Gastroesophageal sphincter (tissue), 3 donors: ENCODE measurements at regions not wholly inside any gene's neighbourhood (a gene's known extent, or its start where the extent isn't known, plus 50 kb on each side); places are given as distances from the start of the nearest gene placed in this dataset.

Source experiments
- EP300 ChIP-seq: sonication (generic); formaldehyde crosslinking; IDR thresholded peaks from one replicate; pipeline ENCODE4 v1.6.1; 2017; ENCODE audit warnings: antibody characterized with exemption, mild to moderate bottlenecking
- POLR2A ChIP-seq, 2 donors: fragments of 450-650 bp; IDR thresholded peaks; one replicate each; pipeline ENCODE4 v1.6.1; 2017; ENCODE audit warnings: antibody characterized with exemption in 2 of 2, mild to moderate bottlenecking in 2 of 2, moderate library complexity in 1 of 2
- POLR2AphosphoS5 ChIP-seq: sonication (generic); formaldehyde crosslinking; IDR thresholded peaks from one replicate; pipeline ENCODE4 v1.6.1; 2017; ENCODE audit warnings: antibody characterized with exemption
- TF ChIP-seq, protein P1 (sequence below), 4 experiments: fragments of 200-600 bp in 2 of 4; fragments of 450-650 bp in 2 of 4; sonication (generic) in 1 of 4; IDR thresholded peaks; one replicate each; pipeline ENCODE4 v1.5.1; 2017 to 2019; ENCODE audit warnings: antibody characterized with exemption in 4 of 4, mild to moderate bottlenecking in 2 of 4, moderate library complexity in 2 of 4

DNA sequence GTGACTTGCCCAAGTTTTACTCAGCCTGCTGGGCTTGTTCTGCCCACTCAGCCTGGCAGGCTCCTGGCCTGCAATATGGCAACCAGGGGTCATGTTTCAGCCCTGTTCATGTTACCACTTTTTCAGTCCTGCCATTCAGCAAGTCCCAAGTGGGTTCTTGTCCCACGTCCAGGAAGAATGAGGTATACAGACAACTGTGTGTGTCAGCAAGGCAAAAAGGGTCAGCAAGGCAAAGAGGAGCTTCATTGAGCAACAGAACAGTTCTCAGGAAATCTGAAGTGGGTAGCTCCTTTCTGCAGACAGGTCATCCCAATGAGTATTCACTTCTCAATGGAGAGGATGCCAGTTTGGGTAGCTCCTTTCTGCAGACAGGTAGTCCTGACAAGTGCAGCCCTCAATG lies 1233.3 kb upstream of the B3GALT2 start:
- TF ChIP-seq POLR2A (IDR thresholded peaks at IDR 0.05) (no peak), EP300 (no peak), POLR2AphosphoS5 (no peak)
- TF ChIP-seq, protein P1, sequence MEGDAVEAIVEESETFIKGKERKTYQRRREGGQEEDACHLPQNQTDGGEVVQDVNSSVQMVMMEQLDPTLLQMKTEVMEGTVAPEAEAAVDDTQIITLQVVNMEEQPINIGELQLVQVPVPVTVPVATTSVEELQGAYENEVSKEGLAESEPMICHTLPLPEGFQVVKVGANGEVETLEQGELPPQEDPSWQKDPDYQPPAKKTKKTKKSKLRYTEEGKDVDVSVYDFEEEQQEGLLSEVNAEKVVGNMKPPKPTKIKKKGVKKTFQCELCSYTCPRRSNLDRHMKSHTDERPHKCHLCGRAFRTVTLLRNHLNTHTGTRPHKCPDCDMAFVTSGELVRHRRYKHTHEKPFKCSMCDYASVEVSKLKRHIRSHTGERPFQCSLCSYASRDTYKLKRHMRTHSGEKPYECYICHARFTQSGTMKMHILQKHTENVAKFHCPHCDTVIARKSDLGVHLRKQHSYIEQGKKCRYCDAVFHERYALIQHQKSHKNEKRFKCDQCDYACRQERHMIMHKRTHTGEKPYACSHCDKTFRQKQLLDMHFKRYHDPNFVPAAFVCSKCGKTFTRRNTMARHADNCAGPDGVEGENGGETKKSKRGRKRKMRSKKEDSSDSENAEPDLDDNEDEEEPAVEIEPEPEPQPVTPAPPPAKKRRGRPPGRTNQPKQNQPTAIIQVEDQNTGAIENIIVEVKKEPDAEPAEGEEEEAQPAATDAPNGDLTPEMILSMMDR (IDR thresholded peaks at IDR 0.05) = no peak
